M059J (cell line): ENCODE measurements at regions not wholly inside any gene's neighbourhood (a gene's known extent, or its start where the extent isn't known, plus 50 kb on each side); places are given as distances from the start of the nearest gene placed in this dataset.

Source experiments
- DNase-seq: peaks from one replicate; pipeline ENCODE4 v3.0.0-alpha.2; 2012; ENCODE audit warnings: low read depth

- no peak for DNase-seq
Observed at GRCh38 chr9:13597427-13597826, 317.9 kb upstream of the MPDZ start.

- DNase-seq = no peak
Observed at GRCh38 chr9:13597004-13597403, 317.5 kb upstream of the MPDZ start.

- no peak for DNase-seq
Observed at GRCh38 chr9:13596383-13596970, 317.0 kb upstream of the MPDZ start.

GRCh38 chr9:13590996-13591395 lies 311.5 kb upstream of the MPDZ start:
- no peak for DNase-seq

GRCh38 chr9:13589034-13589737 lies 309.7 kb upstream of the MPDZ start:
- no peak for DNase-seq

GRCh38 chr9:13588151-13589033 lies 308.9 kb upstream of the MPDZ start:
- peak; percentile 23 for DNase-seq

GRCh38 chr9:13587571-13587970 lies 308.1 kb upstream of the MPDZ start:
- no peak for DNase-seq

GRCh38 chr9:13586587-13587374 lies 307.3 kb upstream of the MPDZ start:
- no peak for DNase-seq

GRCh38 chr9:13580760-13581159 lies 301.3 kb upstream of the MPDZ start:
- DNase-seq = no peak

GRCh38 chr9:13580131-13580530 lies 300.6 kb upstream of the MPDZ start:
- no peak for DNase-seq

GRCh38 chr9:13576101-13576500 lies 296.6 kb upstream of the MPDZ start:
- no peak for DNase-seq

- no peak for DNase-seq
Observed at GRCh38 chr9:13575558-13575957, 296.1 kb upstream of the MPDZ start.

- no peak for DNase-seq
Observed at GRCh38 chr9:13570068-13570974, 290.8 kb upstream of the MPDZ start.

GRCh38 chr9:13569602-13570067 lies 290.1 kb upstream of the MPDZ start:
- DNase-seq = no peak

- DNase-seq = peak; percentile 12
Observed at GRCh38 chr9:13568841-13569601, 289.5 kb upstream of the MPDZ start.

- DNase-seq = peak; percentile 19
Observed at GRCh38 chr9:13568405-13568804, 288.9 kb upstream of the MPDZ start.

- no peak for DNase-seq
Observed at GRCh38 chr9:13567833-13568232, 288.3 kb upstream of the MPDZ start.

- no peak for DNase-seq
Observed at GRCh38 chr9:13557746-13558145, 278.3 kb upstream of the MPDZ start.

GRCh38 chr9:13556656-13557055 lies 277.2 kb upstream of the MPDZ start:
- no peak for DNase-seq

- DNase-seq = no peak
Observed at GRCh38 chr9:13555989-13556500, 276.6 kb upstream of the MPDZ start.
